Mesothelial cell of epicardium (in vitro differentiated cells): ENCODE measurements at regions not wholly inside any gene's neighbourhood (a gene's known extent, or its start where the extent isn't known, plus 50 kb on each side); places are given as distances from the start of the nearest gene placed in this dataset.

ENCODE experiments used
- DNase-seq, 2 experiments: peaks; one replicate each; pipeline ENCODE4 v3.0.0; 2021; ENCODE audit warnings: low spot score in 2 of 2; ENCODE audit not compliant: unreplicated experiment in 2 of 2
- H3K27ac Mint-ChIP-seq: 2 replicates; pipeline ENCODE4 v1.8.0; 2021; ENCODE audit warnings: mixed read lengths
- H3K27me3 Mint-ChIP-seq: 2 replicates; pipeline ENCODE4 v1.8.0; 2021; ENCODE audit warnings: low read depth, mixed read lengths
- H3K36me3 Mint-ChIP-seq: 2 replicates; pipeline ENCODE4 v1.8.0; 2021; ENCODE audit warnings: mixed read lengths
- H3K4me1 Mint-ChIP-seq: 2 replicates; pipeline ENCODE4 v1.8.0; 2021; ENCODE audit warnings: mixed read lengths
- H3K4me3 Mint-ChIP-seq: 2 replicates; pipeline ENCODE4 v1.8.0; 2021; ENCODE audit warnings: mild to moderate bottlenecking, moderate library complexity, mixed read lengths
- H3K9me3 Mint-ChIP-seq: 2 replicates; pipeline ENCODE4 v1.8.0; 2021; ENCODE audit warnings: mixed read lengths
- CTCF ChIP-seq: fragments of 200-600 bp; sonication (generic); IDR thresholded peaks from one replicate; pipeline ENCODE4 v1.5.0; 2021; ENCODE audit warnings: antibody characterized with exemption; ENCODE audit not compliant: unreplicated experiment

- Mint-ChIP-seq H3K27me3 (no peaks in the 10 kb centered on the region), H3K4me1 (peaks cover 5% of the 10 kb centered on the region), H3K9me3 (peaks cover 28% of the 10 kb centered on the region), H3K4me3 (no peak overlapping the region), H3K36me3 (peaks cover 14% of the 10 kb centered on the region), H3K27ac (no peak overlapping the region)
- no peak for DNase-seq
- TF ChIP-seq CTCF, result no peak
Measured at GRCh38 chr2:42868874-42869273, 76.5 kb upstream of the HAAO start.

GRCh38 chr2:42868096-42868495 is 75.7 kb upstream of the HAAO start:
- H3K27ac Mint-ChIP-seq, result no peak overlapping the region
- H3K36me3 Mint-ChIP-seq, result peaks cover 14% of the 10 kb centered on the region
- H3K9me3 Mint-ChIP-seq, result peaks cover 28% of the 10 kb centered on the region
- DNase-seq, result no peak
- no peak for TF ChIP-seq CTCF
- no peak overlapping the region for H3K4me3 Mint-ChIP-seq
- H3K27me3 Mint-ChIP-seq, result no peaks in the 10 kb centered on the region
- peaks cover 5% of the 10 kb centered on the region for H3K4me1 Mint-ChIP-seq

- H3K36me3 Mint-ChIP-seq, result peaks cover 14% of the 10 kb centered on the region
- H3K4me3 Mint-ChIP-seq, result no peak overlapping the region
- H3K27me3 Mint-ChIP-seq, result no peaks in the 10 kb centered on the region
- peaks cover 5% of the 10 kb centered on the region for H3K4me1 Mint-ChIP-seq
- H3K27ac Mint-ChIP-seq, result peak overlapping the region; percentile 60
- H3K9me3 Mint-ChIP-seq, result peaks cover 28% of the 10 kb centered on the region
- no peak for DNase-seq
- no peak for TF ChIP-seq CTCF
Measured at GRCh38 chr2:42867093-42868065, 75.0 kb upstream of the HAAO start.

- Mint-ChIP-seq H3K9me3 (peaks cover 28% of the 10 kb centered on the region), H3K27ac (peak overlapping the region; percentile 60), H3K4me1 (peaks cover 5% of the 10 kb centered on the region), H3K4me3 (no peak overlapping the region), H3K36me3 (peaks cover 14% of the 10 kb centered on the region), H3K27me3 (no peaks in the 10 kb centered on the region)
- DNase-seq, result no peak
- no peak for TF ChIP-seq CTCF
Measured at GRCh38 chr2:42865884-42866881, 73.8 kb upstream of the HAAO start.

GRCh38 chr2:42864641-42865280 is 72.4 kb upstream of the HAAO start:
- Mint-ChIP-seq H3K4me1 (peaks cover 10% of the 10 kb centered on the region), H3K27me3 (no peaks in the 10 kb centered on the region), H3K27ac (no peak overlapping the region), H3K4me3 (no peak overlapping the region), H3K36me3 (peaks cover 14% of the 10 kb centered on the region), H3K9me3 (peaks cover 29% of the 10 kb centered on the region)
- DNase-seq, result no peak
- no peak for TF ChIP-seq CTCF
